Thyroid gland (tissue), 4 donors: ENCODE measurements at regions not wholly inside any gene's neighbourhood (a gene's known extent, or its start where the extent isn't known, plus 50 kb on each side); places are given as distances from the start of the nearest gene placed in this dataset.

Experiments used
- CTCF ChIP-seq, 6 experiments: fragments of 200-600 bp in 3 of 6; fragments of 450-650 bp in 3 of 6; sonication (generic) in 3 of 6; IDR thresholded peaks; one replicate each; pipeline ENCODE4 v1.5.1; 2016 to 2019; ENCODE audit warnings: antibody characterized with exemption in 6 of 6, mild to moderate bottlenecking in 2 of 6, inconsistent platforms in 1 of 6, moderate library complexity in 1 of 6
- POLR2A ChIP-seq, 2 donors: fragments of 450-650 bp; IDR thresholded peaks; one replicate each; pipeline ENCODE4 v1.6.1; 2017; ENCODE audit warnings: antibody characterized with exemption in 2 of 2, mild to moderate bottlenecking in 2 of 2, moderate library complexity in 1 of 2

- TF ChIP-seq CTCF (IDR thresholded peaks at IDR 0.05) (no peak), POLR2A (IDR thresholded peaks at IDR 0.05) (no peak)
These were observed 921.3 kb upstream of the LCORL start for GRCh38 chr4:18942874-18943273.
